ENCODE measurements at regions not wholly inside any gene's neighbourhood (a gene's known extent, or its start where the extent isn't known, plus 50 kb on each side); places are given as distances from the start of the nearest gene placed in this dataset.

DNA sequence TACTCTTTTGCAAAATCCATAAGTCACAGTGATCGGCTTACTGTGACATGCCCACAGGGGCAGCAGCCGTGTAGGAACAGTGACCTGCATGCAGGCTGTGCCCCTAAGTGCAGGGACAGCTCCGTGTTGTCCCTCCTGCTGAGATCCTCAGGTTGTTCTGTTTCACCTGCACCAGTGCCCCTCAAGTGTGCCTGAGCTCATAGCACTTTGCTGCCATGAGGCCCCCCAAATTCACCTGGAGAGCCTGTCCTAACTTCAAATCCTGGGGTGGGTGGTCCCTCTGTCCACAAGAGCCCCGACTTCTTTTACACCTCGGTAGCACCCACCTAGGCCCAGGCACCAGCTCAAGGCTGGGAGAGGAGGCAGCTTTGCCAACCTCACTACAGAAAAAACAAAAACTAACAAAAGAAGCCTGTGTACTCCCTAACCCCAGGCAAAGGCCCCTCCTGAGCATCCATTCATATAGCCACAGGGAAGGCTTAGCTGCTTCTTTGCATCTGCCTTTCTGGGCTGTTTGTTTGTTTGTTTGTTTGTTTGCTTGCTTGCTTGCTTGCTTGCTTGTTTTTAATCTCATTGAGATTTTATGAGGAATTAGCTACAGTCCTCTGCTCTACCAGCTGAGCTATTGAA lies 214.5 kb downstream of the AUH start:
- H3K4me1 Mint-ChIP-seq = peaks cover 68% of the 10 kb centered on the region
- peaks cover 18 to 22% of the 10 kb centered on the region in 2 donors for H3K9me3 Mint-ChIP-seq
- peak overlapping the region; percentile 94 to 98 for H3K27ac Mint-ChIP-seq
- H3K4me3 Mint-ChIP-seq = peak overlapping the region; percentile 72 to 80
- DNase-seq (no peak), ATAC-seq (no peak)
- H3K27me3 Mint-ChIP-seq = no peaks in the 10 kb centered on the region

DNA sequence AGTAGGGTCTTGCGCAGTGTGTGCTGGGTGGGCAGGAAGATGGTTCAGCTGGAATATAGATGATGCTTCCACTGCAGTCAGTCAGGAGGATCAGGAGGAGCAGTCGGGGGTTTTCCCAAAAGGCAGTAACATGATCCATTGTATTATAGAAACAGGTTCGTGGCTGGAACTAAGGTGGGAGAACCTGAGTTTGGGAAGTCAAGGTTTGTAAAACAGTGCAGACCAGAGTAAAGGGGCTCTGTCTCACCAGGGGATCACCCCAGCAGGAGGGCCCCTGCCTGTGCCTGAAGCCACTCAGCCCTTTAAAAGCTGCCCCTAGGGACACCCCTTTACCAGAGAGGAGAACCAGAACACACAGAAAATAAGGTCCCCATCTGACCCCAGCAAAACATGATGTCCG lies 213.4 kb downstream of the AUH start:
- DNase-seq = no peak
- H3K4me3 Mint-ChIP-seq = peak overlapping the region; percentile 53 to 80
- peaks cover 79% of the 10 kb centered on the region for H3K4me1 Mint-ChIP-seq
- no peak for ATAC-seq
- H3K27me3 Mint-ChIP-seq = no peaks in the 10 kb centered on the region
- peaks cover 28 to 29% of the 10 kb centered on the region in 2 donors for H3K9me3 Mint-ChIP-seq
- H3K27ac Mint-ChIP-seq = peak overlapping the region; percentile 94 to 98

DNA sequence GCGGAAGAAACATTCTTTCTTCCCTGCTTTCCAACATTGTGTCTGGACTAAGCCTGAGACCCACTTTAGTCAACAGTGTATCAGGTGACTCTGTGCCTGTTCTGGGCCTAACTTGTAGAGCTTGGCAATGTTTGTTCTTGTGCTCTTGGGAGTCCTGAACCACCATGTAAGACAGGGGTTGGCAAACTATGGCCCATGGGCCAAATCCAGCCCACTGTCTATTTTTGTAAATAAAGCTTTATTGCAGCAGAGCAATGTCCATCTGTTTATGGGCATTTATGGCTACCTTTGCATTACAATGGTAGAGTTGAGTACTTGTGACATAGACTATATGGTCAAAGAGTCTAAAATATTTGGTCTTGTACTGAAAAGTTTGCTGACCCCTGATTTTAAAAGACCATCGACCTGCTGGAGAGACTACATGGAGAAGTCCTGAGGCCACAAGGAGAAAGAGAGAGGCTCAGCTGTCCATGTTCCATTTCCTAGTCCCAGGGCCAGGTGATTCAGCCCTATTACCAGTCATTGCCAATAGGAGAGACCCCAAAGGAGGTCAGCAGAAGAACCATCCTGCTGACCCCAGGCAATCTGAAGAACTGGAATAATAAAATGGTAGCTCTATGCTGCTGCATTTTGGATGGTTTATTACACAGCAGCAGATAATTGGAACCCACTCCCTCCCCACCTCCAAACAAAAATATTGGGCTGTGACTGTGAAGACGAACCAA lies 211.3 kb downstream of the AUH start:
- Mint-ChIP-seq H3K27me3 (no peaks in the 10 kb centered on the region), H3K9me3 (peaks cover 22% of the 10 kb centered on the region in 2 donors), H3K27ac (peak overlapping the region; percentile 93), H3K4me3 (peak overlapping the region in 1 of 2 donors; percentile 61), H3K4me1 (peaks cover 85% of the 10 kb centered on the region)
- ATAC-seq = no peak
- DNase-seq = no peak

DNA sequence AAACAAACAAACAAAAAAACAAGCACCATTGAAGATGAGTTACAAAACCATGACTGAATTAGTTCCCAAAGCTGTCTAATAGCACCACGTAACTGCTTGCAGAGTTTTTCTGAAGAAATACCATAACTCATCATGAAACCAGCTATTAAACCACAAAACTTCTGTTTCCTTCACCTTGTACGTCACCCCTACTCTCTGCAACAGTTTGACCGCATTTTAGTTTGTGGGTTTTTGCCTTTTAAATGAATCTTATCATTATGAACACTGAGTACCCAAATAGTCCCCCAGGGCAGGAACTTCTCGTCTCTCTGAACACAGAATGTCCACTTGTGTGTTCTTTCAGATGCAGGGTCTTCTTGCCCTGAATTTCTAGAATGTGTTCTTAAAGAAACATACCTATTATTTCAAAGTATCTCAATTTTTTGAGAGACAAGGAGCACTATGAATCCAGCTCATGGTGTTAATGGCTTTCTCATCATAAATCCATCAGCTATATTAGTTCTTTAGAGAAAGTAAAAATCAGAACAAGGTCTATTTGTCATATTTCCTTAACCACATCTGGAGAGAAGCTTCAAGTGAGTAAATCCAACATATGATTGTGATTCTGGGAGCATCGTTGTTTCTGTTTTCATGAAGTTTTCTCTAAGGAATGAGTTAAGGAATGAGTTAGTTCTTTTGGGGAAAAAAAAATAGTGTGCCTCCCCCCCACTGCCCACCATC lies 210.6 kb downstream of the AUH start:
- peak overlapping the region; percentile 93 for H3K27ac Mint-ChIP-seq
- peaks cover 85% of the 10 kb centered on the region for H3K4me1 Mint-ChIP-seq
- H3K9me3 Mint-ChIP-seq = peaks cover 20 to 21% of the 10 kb centered on the region in 2 donors
- ATAC-seq (peak; percentile 87), DNase-seq (peak; percentile 60 to 70)
- H3K27me3 Mint-ChIP-seq = no peaks in the 10 kb centered on the region
- peak overlapping the region; percentile 61 to 73 for H3K4me3 Mint-ChIP-seq

DNA sequence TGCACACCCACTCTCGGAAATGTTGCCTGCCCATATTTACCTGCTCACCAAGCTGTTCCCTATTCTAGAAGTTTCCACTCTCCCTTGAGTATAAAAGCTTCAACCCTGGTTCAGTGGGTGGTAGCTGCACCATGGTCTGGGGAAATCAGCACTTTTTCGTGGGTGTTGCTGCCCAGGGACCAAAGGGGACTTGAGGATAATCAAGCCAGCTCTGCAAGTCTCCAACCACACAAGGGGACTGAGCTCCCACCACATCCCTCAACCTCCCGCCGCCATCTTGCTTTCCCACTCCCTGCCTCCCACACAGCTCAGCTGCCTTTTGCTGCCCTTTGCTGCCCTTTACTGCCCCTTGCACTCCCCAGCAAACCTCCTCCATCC lies 210.0 kb downstream of the AUH start:
- Mint-ChIP-seq H3K4me1 (peaks cover 85% of the 10 kb centered on the region), H3K27ac (peak overlapping the region; percentile 92 to 93), H3K27me3 (no peaks in the 10 kb centered on the region), H3K9me3 (peaks cover 20 to 21% of the 10 kb centered on the region in 2 donors), H3K4me3 (peak overlapping the region; percentile 61 to 73)
- no peak for DNase-seq
- no peak for ATAC-seq

DNA sequence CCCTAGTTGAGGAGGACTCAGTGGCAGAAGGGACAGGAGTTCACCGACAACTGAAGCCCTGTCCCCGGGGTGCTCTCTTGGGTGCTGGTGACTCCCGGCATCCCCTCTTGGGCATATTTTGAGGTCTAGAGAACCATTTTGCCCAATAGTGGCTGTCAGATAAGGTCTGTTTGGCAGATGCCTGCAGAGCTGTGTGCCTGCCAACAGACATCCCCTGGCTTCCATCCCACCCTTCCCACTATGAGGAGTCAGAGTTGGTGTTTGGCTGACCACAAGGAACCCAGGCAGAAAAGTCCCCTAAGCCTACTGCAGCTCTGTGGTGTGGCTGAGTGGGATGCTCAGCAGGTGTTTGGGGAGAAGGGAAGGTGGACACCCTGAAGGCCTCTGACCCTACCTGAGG lies 207.0 kb downstream of the AUH start:
- DNase-seq (no peak), ATAC-seq (no peak)
- Mint-ChIP-seq H3K27ac (no peak overlapping the region), H3K4me1 (peaks cover 62% of the 10 kb centered on the region), H3K9me3 (peaks cover 11 to 14% of the 10 kb centered on the region in 2 donors), H3K27me3 (no peaks in the 10 kb centered on the region), H3K4me3 (no peak overlapping the region)

DNA sequence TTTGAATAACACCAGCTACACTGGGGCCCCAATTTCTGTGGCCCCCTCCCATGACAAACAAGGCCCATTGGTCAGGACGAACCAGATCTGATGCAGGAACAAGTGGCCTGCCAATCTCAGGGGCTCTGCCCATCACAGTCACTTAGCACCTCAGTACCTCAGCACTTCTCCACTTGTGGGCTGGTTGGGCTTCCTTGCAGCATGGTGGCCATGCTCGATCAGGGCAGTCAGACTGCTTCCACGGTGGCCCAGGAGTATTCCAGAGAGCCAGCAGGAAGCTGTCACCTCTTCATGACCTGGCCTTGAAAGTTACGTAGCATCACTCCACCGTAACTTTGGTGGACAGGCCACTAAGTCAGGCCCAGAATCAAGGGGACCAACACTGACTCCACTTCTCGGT lies 206.5 kb downstream of the AUH start:
- peaks cover 60% of the 10 kb centered on the region for H3K4me1 Mint-ChIP-seq
- H3K9me3 Mint-ChIP-seq = peaks cover 11 to 14% of the 10 kb centered on the region in 2 donors
- no peaks in the 10 kb centered on the region for H3K27me3 Mint-ChIP-seq
- DNase-seq (no peak), ATAC-seq (no peak)
- H3K4me3 Mint-ChIP-seq = no peak overlapping the region
- no peak overlapping the region for H3K27ac Mint-ChIP-seq

DNA sequence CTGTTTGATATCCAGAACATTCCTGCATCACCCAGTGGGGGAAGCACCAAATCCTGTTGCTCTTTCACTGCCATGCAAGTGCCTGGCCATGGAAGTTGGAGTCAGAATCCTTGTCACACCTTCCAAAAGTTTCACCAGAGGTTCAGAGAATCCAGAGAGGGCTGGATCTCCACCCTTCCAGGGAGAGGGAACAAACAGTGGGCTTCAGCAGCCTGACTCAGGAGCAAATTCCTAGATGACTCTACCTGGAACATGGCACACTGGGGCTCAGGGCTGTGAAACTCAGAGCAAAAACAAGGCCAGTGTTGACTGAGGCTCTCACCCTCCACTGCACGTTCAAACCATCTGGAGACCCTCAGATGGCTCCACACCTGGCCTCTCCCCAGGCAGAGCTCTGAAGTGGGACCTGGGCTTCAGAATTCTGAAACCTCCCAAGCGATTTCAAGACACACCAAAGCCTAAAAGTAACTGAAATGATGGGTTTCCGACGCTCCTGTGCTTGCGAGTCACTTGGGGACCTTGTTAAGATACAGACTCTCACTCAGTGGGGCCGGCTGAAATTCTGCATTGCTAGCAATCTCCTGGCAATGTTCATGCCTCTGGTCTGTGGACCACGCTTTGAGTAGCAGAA lies 205.9 kb downstream of the AUH start:
- no peak overlapping the region for H3K4me3 Mint-ChIP-seq
- peaks cover 11 to 14% of the 10 kb centered on the region in 2 donors for H3K9me3 Mint-ChIP-seq
- H3K27me3 Mint-ChIP-seq = no peaks in the 10 kb centered on the region
- DNase-seq (no peak), ATAC-seq (no peak)
- H3K4me1 Mint-ChIP-seq = peaks cover 58% of the 10 kb centered on the region
- H3K27ac Mint-ChIP-seq = peak overlapping the region; percentile 52 to 54

DNA sequence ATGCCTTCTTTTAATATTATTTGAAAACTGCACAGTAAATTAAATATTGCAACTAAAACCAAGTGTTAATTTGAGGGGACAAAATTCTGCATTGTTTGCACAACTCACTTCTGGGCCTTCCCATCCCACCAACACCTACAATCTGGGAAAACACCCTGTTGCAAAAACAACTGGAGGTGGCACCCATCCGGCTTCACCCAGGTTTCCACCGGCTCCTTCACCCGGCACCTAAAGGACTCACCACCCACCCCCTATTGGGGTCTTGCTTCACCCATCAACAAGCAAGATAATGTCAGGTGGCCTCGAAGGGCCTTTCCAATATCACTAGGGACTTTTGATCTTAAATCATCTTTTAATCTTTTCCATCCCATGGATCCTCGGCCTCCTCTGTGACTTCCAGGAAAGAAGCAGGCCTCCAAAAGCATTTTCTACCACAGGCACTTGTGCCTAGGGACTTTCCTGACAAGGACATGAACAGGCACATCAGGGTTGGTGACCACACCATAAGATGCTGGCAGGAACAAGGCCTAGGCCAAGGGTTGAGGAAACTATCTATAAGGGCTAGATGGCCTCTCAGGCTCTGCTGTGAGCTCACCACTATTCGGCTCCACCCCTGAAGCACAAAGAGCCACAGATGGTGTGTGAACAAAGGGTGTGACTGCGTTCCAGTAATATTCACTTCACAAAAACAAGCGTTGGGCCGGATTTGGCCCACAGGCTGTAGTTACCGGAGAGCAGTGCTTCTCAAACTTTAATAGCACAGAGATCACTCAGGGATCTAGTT lies 205.1 kb downstream of the AUH start:
- no peak for DNase-seq
- ATAC-seq = peak; percentile 53
- Mint-ChIP-seq H3K9me3 (peaks cover 11 to 14% of the 10 kb centered on the region in 2 donors), H3K4me3 (peak overlapping the region in 1 of 2 donors; percentile 30), H3K27me3 (no peaks in the 10 kb centered on the region), H3K27ac (peak overlapping the region; percentile 19 to 78), H3K4me1 (peaks cover 59% of the 10 kb centered on the region)

DNA sequence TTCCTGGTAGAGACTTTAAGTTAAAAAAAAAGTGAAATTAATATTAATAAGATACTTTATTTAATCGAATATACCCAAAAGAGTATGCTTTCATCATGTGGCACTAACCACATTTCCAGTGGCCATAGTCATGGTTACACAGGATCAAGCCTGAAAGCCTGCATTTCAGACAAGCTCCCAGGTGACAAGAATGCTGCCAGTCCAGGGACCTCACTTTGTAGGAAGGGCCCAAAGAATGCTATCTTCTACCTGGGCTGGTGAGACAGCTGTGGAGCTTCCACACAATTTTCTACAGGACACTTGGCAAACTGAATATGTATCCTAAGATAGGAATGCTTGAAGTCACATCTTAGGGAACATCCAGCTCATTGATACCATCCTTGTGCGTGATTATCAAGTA lies 203.8 kb downstream of the AUH start:
- Mint-ChIP-seq H3K4me3 (no peak overlapping the region), H3K27ac (no peak overlapping the region), H3K27me3 (no peaks in the 10 kb centered on the region), H3K9me3 (peaks cover 0 to 3% of the 10 kb centered on the region in 2 donors), H3K4me1 (peaks cover 59% of the 10 kb centered on the region)
- ATAC-seq (no peak), DNase-seq (no peak)

DNA sequence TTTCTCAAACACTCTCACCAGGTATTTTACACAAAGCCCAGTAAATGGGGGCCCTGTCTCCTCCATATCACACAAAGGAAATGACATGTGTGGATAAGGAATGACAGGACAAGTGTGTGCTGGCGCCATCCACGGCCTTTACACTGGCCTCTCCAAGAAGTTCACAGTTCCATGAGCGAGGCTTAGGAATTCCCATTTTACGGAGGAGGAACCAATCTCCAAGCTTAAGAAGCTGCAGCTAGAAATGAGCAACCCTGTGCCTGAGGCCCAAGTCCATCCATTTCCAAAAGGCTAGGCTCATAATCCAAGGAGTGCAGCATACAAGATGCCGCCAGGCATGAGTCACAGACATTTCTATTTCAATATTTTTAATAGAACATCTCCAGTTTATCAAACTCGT lies 203.4 kb downstream of the AUH start:
- H3K27ac Mint-ChIP-seq = no peak overlapping the region
- H3K4me3 Mint-ChIP-seq = no peak overlapping the region
- no peaks in the 10 kb centered on the region for H3K27me3 Mint-ChIP-seq
- H3K9me3 Mint-ChIP-seq = no peaks in the 10 kb centered on the region
- DNase-seq = no peak
- no peak for ATAC-seq
- H3K4me1 Mint-ChIP-seq = peaks cover 59% of the 10 kb centered on the region

DNA sequence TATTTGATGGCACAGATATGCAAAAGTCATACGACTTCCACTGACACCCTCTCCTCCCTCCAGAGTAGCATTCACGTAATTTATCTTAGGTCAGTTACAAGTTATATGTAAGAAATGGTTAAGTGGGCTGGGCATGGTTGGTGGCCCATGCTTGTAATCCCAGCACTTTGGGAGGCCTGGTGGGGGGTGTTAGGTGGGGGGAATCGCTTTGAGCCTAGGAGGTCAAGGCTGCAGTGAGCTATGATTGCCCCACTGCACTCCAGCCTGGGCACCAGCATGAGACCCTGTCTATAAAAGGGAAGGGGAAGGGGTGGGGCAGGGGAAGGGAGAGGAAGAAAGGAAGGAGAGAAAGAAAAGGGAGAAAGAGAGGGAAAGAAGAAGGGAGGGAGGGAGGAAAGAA lies 202.8 kb downstream of the AUH start:
- no peaks in the 10 kb centered on the region for H3K27me3 Mint-ChIP-seq
- DNase-seq = no peak
- no peak overlapping the region for H3K4me3 Mint-ChIP-seq
- H3K9me3 Mint-ChIP-seq = no peaks in the 10 kb centered on the region
- H3K4me1 Mint-ChIP-seq = peaks cover 66% of the 10 kb centered on the region
- no peak overlapping the region for H3K27ac Mint-ChIP-seq
- ATAC-seq = no peak

DNA sequence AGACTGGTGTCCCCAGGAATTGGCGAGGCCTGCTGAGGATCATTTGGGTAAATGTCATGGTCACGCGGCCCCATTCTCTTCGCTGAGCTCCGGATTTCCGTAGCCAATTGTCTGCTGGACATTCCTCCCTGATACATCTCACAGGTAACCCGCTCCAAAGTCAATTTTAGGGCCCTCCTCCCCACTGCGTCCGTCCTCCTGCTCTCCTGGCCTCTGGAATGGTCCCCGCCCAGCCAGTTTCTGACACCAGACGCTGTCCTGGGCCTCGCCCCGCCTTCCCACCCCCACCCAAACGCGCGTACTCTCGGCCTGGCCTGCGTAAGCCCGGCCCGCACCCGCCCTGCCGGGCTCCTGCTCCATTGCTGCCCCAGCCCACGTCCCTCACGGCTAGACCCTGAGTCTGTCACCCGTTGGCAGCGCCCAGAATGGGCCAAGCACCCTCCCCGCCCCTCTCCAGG lies 202.0 kb downstream of the AUH start:
- Mint-ChIP-seq H3K4me1 (peaks cover 68% of the 10 kb centered on the region), H3K27me3 (no peaks in the 10 kb centered on the region), H3K27ac (peak overlapping the region; percentile 19 to 72), H3K4me3 (no peak overlapping the region), H3K9me3 (no peaks in the 10 kb centered on the region)
- DNase-seq (no peak), ATAC-seq (no peak)

DNA sequence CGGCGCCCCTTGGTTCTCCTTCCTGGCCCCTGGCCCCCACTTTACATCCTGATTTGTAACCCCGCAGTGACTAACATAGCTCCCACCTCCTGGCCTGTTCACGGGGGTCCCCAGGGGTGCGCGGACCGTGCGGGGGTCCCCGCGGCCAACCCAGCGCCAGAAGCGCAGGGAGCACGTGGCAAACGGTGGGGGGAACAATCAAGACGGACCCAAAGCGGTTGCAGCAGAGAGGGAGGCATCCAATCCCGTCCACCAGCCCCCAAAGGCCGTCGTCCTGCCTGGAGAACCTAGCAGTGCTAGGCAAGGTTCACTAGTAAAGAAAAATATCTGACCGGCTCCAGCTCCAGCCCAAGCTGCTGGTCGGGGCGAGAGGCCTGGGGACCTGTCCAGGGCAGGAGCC lies 201.5 kb downstream of the AUH start:
- ATAC-seq (no peak), DNase-seq (no peak)
- Mint-ChIP-seq H3K27ac (no peak overlapping the region), H3K9me3 (no peaks in the 10 kb centered on the region), H3K4me1 (peaks cover 68% of the 10 kb centered on the region), H3K27me3 (no peaks in the 10 kb centered on the region), H3K4me3 (no peak overlapping the region)

Data from stimulated activated naive CD8-positive, alpha-beta T cell treated with anti-CD3 and anti-CD28 coated beads, Interleukin-15, amount 100 ng/mL, for 72 hours (primary cell).